SKM-1 treated with dmso at 0.1 percent for 144 hours (cell line): ENCODE measurements at regions not wholly inside any gene's neighbourhood (a gene's known extent, or its start where the extent isn't known, plus 50 kb on each side); places are given as distances from the start of the nearest gene placed in this dataset.

Experiments used
- DNase-seq: peaks from one replicate; lab custom pipeline; 2025; ENCODE audit not compliant: unreplicated experiment; lab: John Stamatoyannopoulos, UW

- no peak for DNase-seq
Measured at GRCh38 chr2:238558456-238559099, 131.9 kb downstream of the ASB1 start.

GRCh38 chr2:238560234-238560633, 133.5 kb downstream of the ASB1 start:
- DNase-seq: no peak

GRCh38 chr2:238561230-238561629, 134.5 kb downstream of the ASB1 start:
- DNase-seq: no peak

- no peak for DNase-seq
Measured at GRCh38 chr2:238562446-238562845, 135.7 kb downstream of the ASB1 start.

GRCh38 chr2:238563551-238563950, 136.8 kb downstream of the ASB1 start:
- DNase-seq: no peak

GRCh38 chr2:238564286-238564920, 137.7 kb downstream of the ASB1 start:
- DNase-seq: no peak

- no peak for DNase-seq
Measured at GRCh38 chr2:238565031-238565430, 138.3 kb downstream of the ASB1 start.

- no peak for DNase-seq
Measured at GRCh38 chr2:238566001-238566645, 139.4 kb downstream of the ASB1 start.

GRCh38 chr2:238567067-238567855, 140.5 kb downstream of the ASB1 start:
- no peak for DNase-seq

- DNase-seq: no peak
Measured at GRCh38 chr2:238567996-238568395, 141.3 kb downstream of the ASB1 start.

- no peak for DNase-seq
Measured at GRCh38 chr2:238568455-238569440, 142.0 kb downstream of the ASB1 start.

- no peak for DNase-seq
Measured at GRCh38 chr2:238569507-238570195, 142.9 kb downstream of the ASB1 start.

GRCh38 chr2:238570391-238570790, 143.7 kb downstream of the ASB1 start:
- no peak for DNase-seq

GRCh38 chr2:238570926-238571325, 144.2 kb downstream of the ASB1 start:
- DNase-seq: no peak

- DNase-seq: no peak
Measured at GRCh38 chr2:238571661-238572372, 145.1 kb downstream of the ASB1 start.

- no peak for DNase-seq
Measured at GRCh38 chr2:238573065-238573778, 146.5 kb downstream of the ASB1 start.

GRCh38 chr2:238573916-238574315, 147.2 kb downstream of the ASB1 start:
- no peak for DNase-seq

- DNase-seq: no peak
Measured at GRCh38 chr2:238574490-238575271, 148.0 kb downstream of the ASB1 start.
